ENCODE measurements at regions not wholly inside any gene's neighbourhood (a gene's known extent, or its start where the extent isn't known, plus 50 kb on each side); places are given as distances from the start of the nearest gene placed in this dataset.
A peak's percentile ranks its signal among the peaks of the same experiment; 100 is the strongest.

- DNase-seq = no peak
Measured at GRCh38 chr7:135731-136645, 56.4 kb upstream of the FAM20C start.

GRCh38 chr7:137094-137891, 55.1 kb upstream of the FAM20C start:
- no peak for DNase-seq

- DNase-seq = no peak
Measured at GRCh38 chr7:139131-139530, 53.2 kb upstream of the FAM20C start.

- DNase-seq = no peak
Measured at GRCh38 chr7:139561-140243, 52.7 kb upstream of the FAM20C start.

GRCh38 chr7:140996-141395, 51.4 kb upstream of the FAM20C start:
- DNase-seq = no peak

DNA sequence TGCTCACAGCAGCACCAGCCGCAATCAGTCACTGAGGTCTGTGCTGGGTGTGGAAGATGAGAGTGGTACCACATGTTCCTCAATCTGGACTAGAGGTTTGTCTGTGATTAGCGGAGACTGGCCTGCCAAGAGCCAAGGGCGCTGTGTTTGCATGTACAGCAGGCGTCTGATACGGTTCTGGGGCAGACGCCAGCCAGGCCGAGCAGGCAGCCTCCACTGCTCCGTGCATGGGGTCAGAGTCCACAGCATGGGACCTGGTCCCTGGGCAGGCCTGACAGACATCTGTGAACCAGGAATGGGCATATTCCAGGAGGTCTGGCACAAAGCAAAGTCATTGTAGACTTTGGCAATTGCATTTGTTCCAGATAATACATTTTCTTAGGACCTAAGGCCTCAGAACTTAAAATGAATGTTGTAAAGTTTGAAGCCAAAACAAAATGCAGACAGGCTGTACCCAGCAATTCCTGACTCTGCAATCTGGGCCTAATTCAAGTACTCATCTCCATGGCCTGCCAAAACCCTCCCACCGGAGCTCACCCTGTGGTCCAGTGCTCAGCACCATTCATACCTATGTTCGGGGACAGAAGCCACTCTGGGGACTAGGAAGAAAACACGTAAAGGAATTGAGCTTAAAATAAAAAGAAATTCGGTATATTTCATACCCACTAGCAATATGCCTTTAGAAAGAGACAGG, 50.0 kb upstream of the FAM20C start:
- DNase-seq = peak in 1 of 14 donors; percentile 54

Data from C1 segment of cervical spinal cord (tissue), 14 donors.